GM18498 (cell line): ENCODE measurements at regions not wholly inside any gene's neighbourhood (a gene's known extent, or its start where the extent isn't known, plus 50 kb on each side); places are given as distances from the start of the nearest gene placed in this dataset.

ENCODE experiments used
- ATAC-seq: cut with Tn5 transposase; IDR thresholded peaks from one replicate; pipeline ENCODE4 v1.9.1; 2021; ENCODE audit warnings: mild to moderate bottlenecking, moderate library complexity; ENCODE audit not compliant: unreplicated experiment

- ATAC-seq, result no peak
Observed at GRCh38 chr16:51636920-51637769, 486.1 kb upstream of the SALL1 start.

GRCh38 chr16:51635181-51635580, 484.1 kb upstream of the SALL1 start:
- ATAC-seq, result no peak

GRCh38 chr16:51630076-51630475, 479.0 kb upstream of the SALL1 start:
- no peak for ATAC-seq

- no peak for ATAC-seq
Observed at GRCh38 chr16:51629576-51629975, 478.5 kb upstream of the SALL1 start.

GRCh38 chr16:51624080-51624775, 473.2 kb upstream of the SALL1 start:
- no peak for ATAC-seq

- no peak for ATAC-seq
Observed at GRCh38 chr16:51621610-51622009, 470.5 kb upstream of the SALL1 start.

- ATAC-seq, result no peak
Observed at GRCh38 chr16:51615141-51615540, 464.1 kb upstream of the SALL1 start.

- ATAC-seq, result no peak
Observed at GRCh38 chr16:51607201-51607651, 456.2 kb upstream of the SALL1 start.

- ATAC-seq, result no peak
Observed at GRCh38 chr16:51596247-51596646, 445.2 kb upstream of the SALL1 start.

- no peak for ATAC-seq
Observed at GRCh38 chr16:51592535-51593300, 441.6 kb upstream of the SALL1 start.

GRCh38 chr16:51592001-51592501, 441.0 kb upstream of the SALL1 start:
- ATAC-seq, result no peak

GRCh38 chr16:51591480-51591879, 440.4 kb upstream of the SALL1 start:
- ATAC-seq, result no peak

- ATAC-seq, result no peak
Observed at GRCh38 chr16:51579652-51580360, 428.7 kb upstream of the SALL1 start.

- ATAC-seq, result no peak
Observed at GRCh38 chr16:51577621-51578303, 426.7 kb upstream of the SALL1 start.

GRCh38 chr16:51576498-51577195, 425.6 kb upstream of the SALL1 start:
- ATAC-seq, result no peak

GRCh38 chr16:51573191-51573590, 422.1 kb upstream of the SALL1 start:
- no peak for ATAC-seq

GRCh38 chr16:51569203-51569931, 418.3 kb upstream of the SALL1 start:
- peak; percentile 76 for ATAC-seq

GRCh38 chr16:51567911-51568310, 416.8 kb upstream of the SALL1 start:
- ATAC-seq, result no peak

GRCh38 chr16:51565184-51565583, 414.1 kb upstream of the SALL1 start:
- ATAC-seq, result peak; percentile 68
